ENCODE measurements at regions not wholly inside any gene's neighbourhood (a gene's known extent, or its start where the extent isn't known, plus 50 kb on each side); places are given as distances from the start of the nearest gene placed in this dataset.

- DNase-seq (ENCODE audit: low read depth, low spot score) = no peak
- CTCF ChIA-PET = no interaction called here
- no peak for FAIRE-seq
These were observed 164.1 kb upstream of the CELF4 start for GRCh38 chr18:37729716-37730115.

GRCh38 chr18:37724206-37724605 is 158.6 kb upstream of the CELF4 start:
- FAIRE-seq (no peak), DNase-seq (ENCODE audit: low read depth, low spot score) (no peak)
- POLR2A ChIA-PET = no interaction called here
- Histone ChIP-seq H3K36me3 (ENCODE audit: control insufficient read depth in 2 of 2, extremely low read depth in 1 of 2, insufficient read depth in 2 of 2, low read length in 2 of 2) (no peaks in the 10 kb centered on the region), H3K4me2 (ENCODE audit: insufficient read depth, low read length) (no peak overlapping the region), H3K79me2 (ENCODE audit: control insufficient read depth, insufficient read depth, low read length) (no peaks in the 10 kb centered on the region), H3K9me3 (replicated peaks; ENCODE audit: control insufficient read depth, insufficient read depth, low read length) (peaks cover 2% of the 10 kb centered on the region), H3K4me3 (replicated peaks in 1 of 3; ENCODE audit: insufficient read depth in 1 of 3, low read depth in 1 of 3, low read length in 3 of 3) (no peak overlapping the region), H3K27me3 (ENCODE audit: control insufficient read depth in 2 of 2, insufficient read depth in 2 of 2, low read length in 2 of 2) (no peaks in the 10 kb centered on the region), H4K20me1 (replicated peaks; ENCODE audit: control insufficient read depth, extremely low read depth, insufficient read depth, low read length) (no peaks in the 10 kb centered on the region), H2AFZ (ENCODE audit: low read depth, low read length) (no peak overlapping the region), H3K27ac (ENCODE audit: insufficient read depth, low read depth, low read length) (no peak overlapping the region), H3K9ac (replicated peaks; ENCODE audit: extremely low read depth, insufficient read depth, low read length) (no peak overlapping the region), H3K9me1 (replicated peaks; ENCODE audit: control insufficient read depth, extremely low read depth, insufficient read depth, low read length) (no peaks in the 10 kb centered on the region), H3K4me1 (ENCODE audit: control insufficient read depth, extremely low read depth, insufficient read depth, low read length) (no peaks in the 10 kb centered on the region)
- BruUV-seq (replicated peaks) = no TSS peak
- intact Hi-C loops (cut with micrococcal nuclease) (loop anchor here (10.0 kb wide), 1 partner anchor 59 kb away; no protein-coding TSS in a partner anchor), dilution Hi-C loops (cut with MboI; ENCODE audit: extremely low pct_ligation_motif_present, low sequenced_read_pairs) (no loop called here)
- no peak for TF ChIP-seq MAX (IDR thresholded peaks at IDR 0.05; ENCODE audit: insufficient read depth, insufficient read length)
- no peak for TF ChIP-seq MYC (IDR thresholded peaks at IDR 0.05; ENCODE audit: low read depth, low read length)
- no peak for TF ChIP-seq GATA2 (IDR thresholded peaks at IDR 0.05; ENCODE audit: insufficient read depth, insufficient read length, low read depth, low read length)
- no peak for TF ChIP-seq POLR2A (IDR thresholded peaks at IDR 0.05; ENCODE audit: low read depth, low read length)
- CTCF ChIA-PET = no interaction called here

More at GRCh38 chr18:37729716-37730115, 164.1 kb upstream of the CELF4 start:
- BruUV-seq (replicated peaks) = no TSS peak
- dilution Hi-C loops (cut with MboI; ENCODE audit: extremely low pct_ligation_motif_present, low sequenced_read_pairs) = no loop called here
- Histone ChIP-seq H4K20me1 (replicated peaks; ENCODE audit: control insufficient read depth, extremely low read depth, insufficient read depth, low read length) (no peaks in the 10 kb centered on the region), H3K27ac (ENCODE audit: insufficient read depth, low read depth, low read length) (no peak overlapping the region), H3K36me3 (ENCODE audit: control insufficient read depth in 2 of 2, extremely low read depth in 1 of 2, insufficient read depth in 2 of 2, low read length in 2 of 2) (no peaks in the 10 kb centered on the region), H3K9me1 (replicated peaks; ENCODE audit: control insufficient read depth, extremely low read depth, insufficient read depth, low read length) (no peaks in the 10 kb centered on the region), H2AFZ (ENCODE audit: low read depth, low read length) (no peak overlapping the region), H3K4me2 (ENCODE audit: insufficient read depth, low read length) (no peak overlapping the region), H3K27me3 (ENCODE audit: control insufficient read depth in 2 of 2, insufficient read depth in 2 of 2, low read length in 2 of 2) (no peaks in the 10 kb centered on the region), H3K4me1 (ENCODE audit: control insufficient read depth, extremely low read depth, insufficient read depth, low read length) (no peaks in the 10 kb centered on the region), H3K79me2 (ENCODE audit: control insufficient read depth, insufficient read depth, low read length) (no peaks in the 10 kb centered on the region), H3K9ac (replicated peaks; ENCODE audit: extremely low read depth, insufficient read depth, low read length) (no peak overlapping the region), H3K9me3 (replicated peaks; ENCODE audit: control insufficient read depth, insufficient read depth, low read length) (peaks cover 5% of the 10 kb centered on the region), H3K4me3 (replicated peaks in 1 of 3; ENCODE audit: insufficient read depth in 1 of 3, low read depth in 1 of 3, low read length in 3 of 3) (no peak overlapping the region)
- POLR2A ChIA-PET = no interaction called here
- TF ChIP-seq JUN (IDR thresholded peaks at IDR 0.05; ENCODE audit: borderline replicate concordance, insufficient read depth, insufficient read length, low read depth) = no peak
- TF ChIP-seq POLR2A (IDR thresholded peaks at IDR 0.05; ENCODE audit: low read depth, low read length) = no peak
- no peak for TF ChIP-seq MYC (IDR thresholded peaks at IDR 0.05; ENCODE audit: low read depth, low read length)
- intact Hi-C loops (cut with micrococcal nuclease) = loop anchor here (10.0 kb wide), 1 partner anchor 65 kb away; no protein-coding TSS in a partner anchor

Measured in endothelial cell of umbilical vein (primary cell).